ENCODE measurements at regions not wholly inside any gene's neighbourhood (a gene's known extent, or its start where the extent isn't known, plus 50 kb on each side); places are given as distances from the start of the nearest gene placed in this dataset.

DNA sequence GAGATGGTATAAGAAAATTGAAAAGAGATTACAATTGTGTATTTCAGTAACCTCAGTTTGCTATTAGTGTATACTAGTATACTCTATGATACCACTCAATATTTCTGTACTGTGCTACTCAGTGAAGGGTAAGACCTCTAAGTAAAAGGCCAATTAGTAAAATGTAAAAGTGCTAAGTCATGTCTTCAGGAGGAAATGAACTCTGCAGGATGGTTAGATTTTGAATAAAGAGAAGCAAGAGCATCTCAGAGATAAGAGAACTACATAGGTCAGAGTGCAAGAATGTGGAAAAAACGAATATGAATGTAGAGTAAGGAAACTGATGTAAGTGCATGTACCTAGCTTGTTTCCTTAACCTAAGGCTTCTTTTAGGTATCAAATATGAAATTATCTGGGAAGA, 796.6 kb upstream of the GBE1 start:
- TF ChIP-seq, protein P1, sequence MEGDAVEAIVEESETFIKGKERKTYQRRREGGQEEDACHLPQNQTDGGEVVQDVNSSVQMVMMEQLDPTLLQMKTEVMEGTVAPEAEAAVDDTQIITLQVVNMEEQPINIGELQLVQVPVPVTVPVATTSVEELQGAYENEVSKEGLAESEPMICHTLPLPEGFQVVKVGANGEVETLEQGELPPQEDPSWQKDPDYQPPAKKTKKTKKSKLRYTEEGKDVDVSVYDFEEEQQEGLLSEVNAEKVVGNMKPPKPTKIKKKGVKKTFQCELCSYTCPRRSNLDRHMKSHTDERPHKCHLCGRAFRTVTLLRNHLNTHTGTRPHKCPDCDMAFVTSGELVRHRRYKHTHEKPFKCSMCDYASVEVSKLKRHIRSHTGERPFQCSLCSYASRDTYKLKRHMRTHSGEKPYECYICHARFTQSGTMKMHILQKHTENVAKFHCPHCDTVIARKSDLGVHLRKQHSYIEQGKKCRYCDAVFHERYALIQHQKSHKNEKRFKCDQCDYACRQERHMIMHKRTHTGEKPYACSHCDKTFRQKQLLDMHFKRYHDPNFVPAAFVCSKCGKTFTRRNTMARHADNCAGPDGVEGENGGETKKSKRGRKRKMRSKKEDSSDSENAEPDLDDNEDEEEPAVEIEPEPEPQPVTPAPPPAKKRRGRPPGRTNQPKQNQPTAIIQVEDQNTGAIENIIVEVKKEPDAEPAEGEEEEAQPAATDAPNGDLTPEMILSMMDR (IDR thresholded peaks at IDR 0.05), result no peak
- TF ChIP-seq POLR2A (IDR thresholded peaks at IDR 0.05), result no peak
